ENCODE measurements at regions not wholly inside any gene's neighbourhood (a gene's known extent, or its start where the extent isn't known, plus 50 kb on each side); places are given as distances from the start of the nearest gene placed in this dataset.
"Not testable (repeated sequence)": the region's sequence is repeated elsewhere in the genome, so short reads cannot be mapped to it uniquely, and the experiment has no call there.

DNA sequence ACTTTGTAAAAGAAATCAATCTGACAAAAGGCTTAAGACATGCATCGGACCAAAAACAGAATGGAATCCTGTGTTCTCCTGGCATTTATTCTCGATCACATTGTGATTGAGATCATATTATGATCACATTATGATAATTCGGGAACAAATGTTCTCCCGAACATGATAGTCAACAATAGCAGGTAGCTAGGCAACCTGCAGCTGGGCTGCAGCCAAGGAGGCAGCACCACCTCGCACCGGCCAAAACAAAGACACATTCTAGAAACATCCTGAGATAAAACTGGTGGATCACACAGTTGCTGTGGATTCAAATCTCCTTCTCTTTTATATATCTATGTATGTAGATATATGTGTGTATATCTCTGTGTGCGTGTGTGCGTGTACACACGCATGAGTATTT, 480.6 kb upstream of the CYLC2 start:
- Histone ChIP-seq H3K4me1 (no peaks in the 10 kb centered on the region), H3K27me3 (no peaks in the 10 kb centered on the region), H3K9me3 (no peaks in the 10 kb centered on the region), H3K4me3 (no peak overlapping the region), H3K27ac (replicated peaks in 1 of 4) (no peak overlapping the region), H3K36me3 (no peaks in the 10 kb centered on the region)
- DNase-seq (ENCODE audit: extremely low spot score): no peak
- intact Hi-C loops (cut with DNase I): no loop called here
- WGBS: 75% methylated on average over 9 of the region's 9 CpGs
- TF ChIP-seq, protein P1, sequence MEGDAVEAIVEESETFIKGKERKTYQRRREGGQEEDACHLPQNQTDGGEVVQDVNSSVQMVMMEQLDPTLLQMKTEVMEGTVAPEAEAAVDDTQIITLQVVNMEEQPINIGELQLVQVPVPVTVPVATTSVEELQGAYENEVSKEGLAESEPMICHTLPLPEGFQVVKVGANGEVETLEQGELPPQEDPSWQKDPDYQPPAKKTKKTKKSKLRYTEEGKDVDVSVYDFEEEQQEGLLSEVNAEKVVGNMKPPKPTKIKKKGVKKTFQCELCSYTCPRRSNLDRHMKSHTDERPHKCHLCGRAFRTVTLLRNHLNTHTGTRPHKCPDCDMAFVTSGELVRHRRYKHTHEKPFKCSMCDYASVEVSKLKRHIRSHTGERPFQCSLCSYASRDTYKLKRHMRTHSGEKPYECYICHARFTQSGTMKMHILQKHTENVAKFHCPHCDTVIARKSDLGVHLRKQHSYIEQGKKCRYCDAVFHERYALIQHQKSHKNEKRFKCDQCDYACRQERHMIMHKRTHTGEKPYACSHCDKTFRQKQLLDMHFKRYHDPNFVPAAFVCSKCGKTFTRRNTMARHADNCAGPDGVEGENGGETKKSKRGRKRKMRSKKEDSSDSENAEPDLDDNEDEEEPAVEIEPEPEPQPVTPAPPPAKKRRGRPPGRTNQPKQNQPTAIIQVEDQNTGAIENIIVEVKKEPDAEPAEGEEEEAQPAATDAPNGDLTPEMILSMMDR (IDR thresholded peaks at IDR 0.05): no peak
- TF ChIP-seq EP300 (IDR thresholded peaks at IDR 0.05) (no peak), POLR2AphosphoS5 (IDR thresholded peaks at IDR 0.05) (no peak), POLR2A (IDR thresholded peaks at IDR 0.05; ENCODE audit: low read depth) (no peak)

DNA sequence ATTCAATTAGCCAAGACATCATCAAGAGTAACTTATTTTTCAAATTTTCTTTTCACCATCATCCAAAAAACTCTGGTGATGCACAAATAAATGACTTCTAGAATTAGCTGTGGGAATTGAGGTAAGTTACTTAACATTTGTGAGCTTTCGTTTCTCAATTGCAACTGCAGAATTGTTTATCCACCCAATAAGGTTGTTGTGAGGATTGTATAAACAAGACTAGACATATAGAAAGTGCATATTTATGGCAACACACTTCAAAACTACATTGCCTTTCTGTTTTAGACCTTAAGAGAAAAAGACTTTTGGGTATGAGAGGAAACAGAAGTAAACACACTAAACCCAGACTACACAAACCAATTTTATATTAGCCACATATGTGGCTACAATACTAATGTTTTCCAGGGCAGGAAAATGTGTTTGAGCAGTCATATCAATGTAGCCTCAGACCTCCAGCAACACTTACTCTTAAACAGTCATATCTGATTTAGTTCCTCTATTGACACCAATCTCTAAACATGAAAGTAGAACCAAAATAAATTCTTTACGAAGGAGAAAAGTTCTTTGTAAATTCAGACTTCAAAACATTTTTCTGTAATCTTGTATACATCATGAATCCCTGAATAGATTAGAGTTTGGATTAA, 488.0 kb upstream of the CYLC2 start:
- Histone ChIP-seq H3K36me3 (no peaks in the 10 kb centered on the region), H3K4me1 (no peaks in the 10 kb centered on the region), H3K4me3 (no peak overlapping the region), H3K9me3 (no peaks in the 10 kb centered on the region), H3K27ac (replicated peaks in 1 of 4) (no peak overlapping the region), H3K27me3 (no peaks in the 10 kb centered on the region)
- WGBS: 52% methylated on average over 2 of the region's 2 CpGs
- TF ChIP-seq EP300 (IDR thresholded peaks at IDR 0.05) (no peak), POLR2A (IDR thresholded peaks at IDR 0.05; ENCODE audit: low read depth) (no peak), POLR2AphosphoS5 (IDR thresholded peaks at IDR 0.05) (no peak)
- TF ChIP-seq, protein P1 (IDR thresholded peaks at IDR 0.05): no peak
- no peak for DNase-seq (ENCODE audit: extremely low spot score)
- intact Hi-C loops (cut with DNase I): no loop called here

DNA sequence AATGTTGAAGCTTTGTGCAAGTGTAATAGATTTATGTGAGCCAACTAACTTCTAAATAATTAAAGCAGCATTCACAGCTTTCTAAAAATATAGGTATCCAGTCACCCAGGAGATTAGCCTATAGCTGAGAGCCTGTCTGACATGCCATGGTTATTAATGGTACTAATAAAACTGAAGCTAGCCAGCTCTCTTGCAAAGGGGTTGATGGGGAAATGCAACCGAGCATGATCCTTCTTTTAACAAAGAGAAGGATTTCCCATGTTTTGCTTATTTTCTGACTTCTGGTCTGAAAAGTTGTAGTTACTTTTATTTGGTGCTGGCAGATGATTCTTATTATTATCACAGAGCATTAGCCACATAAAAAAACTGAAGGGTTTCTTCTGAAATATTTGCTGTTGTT, 488.7 kb upstream of the CYLC2 start:
- DNase-seq (ENCODE audit: extremely low spot score): no peak
- H3K4me1 ChIP-seq: no peaks in the 10 kb centered on the region
- no peak overlapping the region for H3K27ac ChIP-seq (replicated peaks in 1 of 4)
- no peaks in the 10 kb centered on the region for H3K9me3 ChIP-seq
- intact Hi-C loops (cut with DNase I): no loop called here
- no peak for TF ChIP-seq POLR2AphosphoS5 (IDR thresholded peaks at IDR 0.05)
- TF ChIP-seq, protein P1 (IDR thresholded peaks at IDR 0.05): no peak
- no peak for TF ChIP-seq EP300 (IDR thresholded peaks at IDR 0.05)
- TF ChIP-seq POLR2A (IDR thresholded peaks at IDR 0.05; ENCODE audit: low read depth): no peak
- H3K27me3 ChIP-seq: no peaks in the 10 kb centered on the region
- no peak overlapping the region for H3K4me3 ChIP-seq
- WGBS: 14% methylated on average over 1 of the region's 1 CpG
- no peaks in the 10 kb centered on the region for H3K36me3 ChIP-seq

DNA sequence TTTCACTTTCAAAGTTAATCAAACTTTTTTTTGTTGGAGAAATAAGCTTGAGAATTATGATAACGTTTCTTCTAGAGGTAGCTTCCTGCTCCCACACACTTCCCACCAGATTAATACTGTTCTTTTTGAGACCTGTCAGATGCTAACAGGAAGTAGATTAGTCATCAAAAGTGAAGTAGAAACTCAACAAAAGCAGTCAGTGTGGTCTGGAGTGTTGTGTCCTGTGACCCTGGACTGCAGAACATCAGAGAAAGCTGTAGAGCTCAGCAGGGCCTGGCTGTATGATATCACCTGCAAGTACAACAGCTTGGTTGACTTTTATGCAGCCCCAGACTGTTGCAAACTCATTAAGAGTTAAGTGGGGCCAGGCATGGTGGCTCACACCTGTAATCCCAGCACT, 495.7 kb upstream of the CYLC2 start:
- Histone ChIP-seq H3K27ac (replicated peaks in 1 of 4) (no peak overlapping the region), H3K4me3 (no peak overlapping the region), H3K36me3 (no peaks in the 10 kb centered on the region), H3K4me1 (no peaks in the 10 kb centered on the region), H3K9me3 (no peaks in the 10 kb centered on the region), H3K27me3 (no peaks in the 10 kb centered on the region)
- no peak for DNase-seq (ENCODE audit: extremely low spot score)
- intact Hi-C loops (cut with DNase I): no loop called here
- no peak for TF ChIP-seq POLR2A (IDR thresholded peaks at IDR 0.05; ENCODE audit: low read depth)
- TF ChIP-seq EP300 (IDR thresholded peaks at IDR 0.05): no peak
- TF ChIP-seq POLR2AphosphoS5 (IDR thresholded peaks at IDR 0.05): no peak
- TF ChIP-seq, protein P1 (IDR thresholded peaks at IDR 0.05): no peak
- 39% methylated on average over 1 of the region's 1 CpG for WGBS

DNA sequence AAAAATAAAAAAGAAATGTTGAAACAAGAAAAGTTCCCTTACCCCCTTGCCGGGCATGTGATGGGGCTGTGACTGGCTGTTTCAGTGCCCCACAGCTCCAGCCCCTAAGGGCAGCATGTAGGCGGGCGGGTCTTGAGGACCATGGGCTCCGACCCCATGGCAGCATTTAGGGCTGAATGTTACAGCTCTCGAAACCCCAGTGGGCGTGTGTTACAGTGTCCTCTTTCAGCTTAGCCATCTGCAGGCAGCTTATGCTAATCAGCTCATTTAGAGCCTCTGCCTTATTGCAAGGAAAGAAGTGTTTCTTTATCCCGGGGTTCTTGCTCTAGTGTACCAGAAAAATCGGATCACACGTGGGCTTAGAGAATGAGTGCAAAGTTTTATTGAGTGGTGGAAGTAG, 497.4 kb upstream of the CYLC2 start:
- 85% methylated on average over 9 of the region's 9 CpGs for WGBS
- no peak for TF ChIP-seq EP300 (IDR thresholded peaks at IDR 0.05)
- TF ChIP-seq, protein P1 (IDR thresholded peaks at IDR 0.05): no peak
- TF ChIP-seq POLR2A (IDR thresholded peaks at IDR 0.05; ENCODE audit: low read depth): no peak
- TF ChIP-seq POLR2AphosphoS5 (IDR thresholded peaks at IDR 0.05): no peak
- H3K9me3 ChIP-seq: no peaks in the 10 kb centered on the region
- H3K27me3 ChIP-seq: no peaks in the 10 kb centered on the region
- H3K4me3 ChIP-seq: no peak overlapping the region
- intact Hi-C loops (cut with DNase I): no loop called here
- DNase-seq (ENCODE audit: extremely low spot score): no peak
- H3K36me3 ChIP-seq: no peaks in the 10 kb centered on the region
- H3K4me1 ChIP-seq: no peaks in the 10 kb centered on the region
- no peak overlapping the region for H3K27ac ChIP-seq (replicated peaks in 1 of 4)

DNA sequence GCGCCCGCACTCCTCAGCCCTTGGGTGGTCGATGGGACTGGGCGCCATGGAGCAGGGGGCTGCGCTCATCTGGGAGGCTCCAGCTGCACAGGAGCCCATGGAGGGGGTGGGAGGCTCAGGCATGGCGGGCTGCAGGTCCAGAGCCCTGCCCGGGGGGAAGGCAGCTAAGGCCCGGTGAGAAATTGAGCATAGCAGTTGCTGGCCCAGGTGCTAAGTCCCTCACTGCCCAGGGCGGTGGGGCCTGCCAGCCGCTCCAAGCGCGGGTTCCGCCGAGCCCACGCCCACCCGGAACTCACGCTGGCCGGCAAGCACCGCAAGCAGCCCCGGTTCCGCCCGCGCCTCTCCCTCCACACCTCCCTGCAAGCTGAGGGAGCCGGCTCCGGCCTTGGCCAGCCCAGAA, 508.2 kb upstream of the CYLC2 start:
- not testable (repeated sequence) for H3K27ac ChIP-seq (replicated peaks in 1 of 4); DNase-seq (ENCODE audit: extremely low spot score)
- 100% methylated on average over 2 of the region's 25 CpGs for WGBS

More for the DNA sequence above, 508.2 kb upstream of the CYLC2 start:
- H3K4me1 ChIP-seq; H3K4me3 ChIP-seq; H3K9me3 ChIP-seq; H3K36me3 ChIP-seq; intact Hi-C loops (cut with DNase I); H3K27me3 ChIP-seq: not testable (repeated sequence)

Measured in esophagus muscularis mucosa (tissue), 4 donors.